ENCODE measurements at regions not wholly inside any gene's neighbourhood (a gene's known extent, or its start where the extent isn't known, plus 50 kb on each side); places are given as distances from the start of the nearest gene placed in this dataset.

GRCh38 chr4:145988628-145989027 is 50.0 kb upstream of the ZNF827 start:
- Histone ChIP-seq H3K9me3 (ENCODE audit: control insufficient read depth, low read depth, low read length) (no peaks in the 10 kb centered on the region), H3K79me2 (ENCODE audit: control insufficient read depth, insufficient read depth, low read length) (no peaks in the 10 kb centered on the region), H3K27me3 (ENCODE audit: control insufficient read depth, extremely low read depth, insufficient read depth, low read length) (no peaks in the 10 kb centered on the region), H4K20me1 (ENCODE audit: control insufficient read depth, extremely low read depth, insufficient read depth, low read length) (no peaks in the 10 kb centered on the region), H3K9ac (ENCODE audit: control insufficient read depth, extremely low read depth, insufficient read depth, low read length) (no peak overlapping the region), H2AFZ (ENCODE audit: control insufficient read depth, low read length) (no peak overlapping the region), H3K4me1 (ENCODE audit: control insufficient read depth, extremely low read depth, insufficient read depth, low read length) (no peaks in the 10 kb centered on the region), H3K36me3 (ENCODE audit: control insufficient read depth in 2 of 2, extremely low read depth in 1 of 2, insufficient read depth in 2 of 2, low read length in 2 of 2) (no peaks in the 10 kb centered on the region), H3K4me3 (ENCODE audit: control insufficient read depth in 2 of 3, extremely low read depth in 1 of 3, insufficient read depth in 2 of 3, low read depth in 1 of 3, low read length in 3 of 3) (no peak overlapping the region), H3K9me1 (ENCODE audit: control insufficient read depth, extremely low read depth, insufficient read depth, low read length) (no peaks in the 10 kb centered on the region), H3K4me2 (ENCODE audit: control insufficient read depth, extremely low read depth, insufficient read depth, low read depth, low read length) (no peak overlapping the region), H3K27ac (ENCODE audit: control insufficient read depth, insufficient read depth, low read length) (no peak overlapping the region)
- dilution Hi-C loops (cut with MboI; ENCODE audit: extremely low pct_ligation_motif_present, low sequenced_read_pairs), result no loop called here
- FAIRE-seq (no peak), DNase-seq (ENCODE audit: low read depth, low spot score) (no peak)
- no peak for TF ChIP-seq EZH2 (IDR thresholded peaks at IDR 0.05; ENCODE audit: low read length)
- TF ChIP-seq CTCF (optimal IDR thresholded peaks at IDR 0.05 in 1 of 3, IDR thresholded peaks at IDR 0.05 in 1 of 3, conservative IDR thresholded peaks at IDR 0.05 in 1 of 3; ENCODE audit: extremely low read depth in 1 of 3, insufficient read depth in 2 of 3, low read length in 3 of 3), result no peak

Data from keratinocyte (primary cell).